ENCODE measurements at regions not wholly inside any gene's neighbourhood (a gene's known extent, or its start where the extent isn't known, plus 50 kb on each side); places are given as distances from the start of the nearest gene placed in this dataset.

DNA sequence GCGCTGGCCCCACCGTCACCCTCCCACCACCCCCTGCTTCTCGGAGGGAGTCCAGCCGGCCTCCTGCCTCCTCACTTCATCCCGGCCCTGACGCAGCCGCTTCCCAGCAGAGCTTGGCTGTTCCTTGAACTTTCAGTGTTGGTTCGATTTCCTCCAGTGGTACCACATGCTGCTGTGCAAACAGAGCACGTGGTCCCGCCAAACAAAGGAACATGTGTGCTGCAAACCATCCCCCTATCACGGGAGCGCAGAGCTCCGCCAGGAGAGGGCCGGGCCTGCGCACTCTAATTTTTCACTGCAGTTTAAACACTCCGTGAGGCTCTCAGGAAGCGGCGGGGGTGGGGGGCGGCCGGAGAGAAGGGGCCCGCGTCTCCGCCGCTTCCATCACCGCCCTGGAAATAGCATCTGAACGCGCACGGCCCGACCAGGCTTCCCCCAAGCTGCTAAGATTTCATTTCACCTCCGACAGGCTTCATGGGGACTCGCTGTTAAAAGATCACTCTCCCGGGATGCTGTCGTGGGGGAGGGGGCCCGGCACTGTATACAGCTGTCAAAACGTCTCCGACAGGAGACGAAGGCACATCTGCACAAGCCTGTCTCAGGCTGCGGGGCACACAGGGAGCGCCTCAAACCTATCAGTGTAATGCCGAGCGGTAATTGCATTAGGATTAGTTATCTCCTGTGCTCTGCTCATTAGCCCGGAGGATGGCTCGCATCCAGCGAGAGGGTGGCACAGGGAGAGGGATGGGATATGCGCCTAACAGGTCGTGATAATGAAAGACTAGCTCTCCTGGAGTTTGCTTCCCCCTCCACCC is 269.9 kb upstream of the SORL1-AS1 start:
- H3K27me3 ChIP-seq = no peaks in the 10 kb centered on the region
- H3K4me1 ChIP-seq (ENCODE audit: insufficient read depth) = peaks cover 16% of the 10 kb centered on the region
- peak; percentile 90 for DNase-seq (ENCODE audit: low spot score)
- peak overlapping the region; percentile 96 for H3K27ac ChIP-seq
- peak overlapping the region; percentile 38 for H2AFZ ChIP-seq
- peak overlapping the region; percentile 49 for H3K4me3 ChIP-seq
- TF ChIP-seq, protein P1, sequence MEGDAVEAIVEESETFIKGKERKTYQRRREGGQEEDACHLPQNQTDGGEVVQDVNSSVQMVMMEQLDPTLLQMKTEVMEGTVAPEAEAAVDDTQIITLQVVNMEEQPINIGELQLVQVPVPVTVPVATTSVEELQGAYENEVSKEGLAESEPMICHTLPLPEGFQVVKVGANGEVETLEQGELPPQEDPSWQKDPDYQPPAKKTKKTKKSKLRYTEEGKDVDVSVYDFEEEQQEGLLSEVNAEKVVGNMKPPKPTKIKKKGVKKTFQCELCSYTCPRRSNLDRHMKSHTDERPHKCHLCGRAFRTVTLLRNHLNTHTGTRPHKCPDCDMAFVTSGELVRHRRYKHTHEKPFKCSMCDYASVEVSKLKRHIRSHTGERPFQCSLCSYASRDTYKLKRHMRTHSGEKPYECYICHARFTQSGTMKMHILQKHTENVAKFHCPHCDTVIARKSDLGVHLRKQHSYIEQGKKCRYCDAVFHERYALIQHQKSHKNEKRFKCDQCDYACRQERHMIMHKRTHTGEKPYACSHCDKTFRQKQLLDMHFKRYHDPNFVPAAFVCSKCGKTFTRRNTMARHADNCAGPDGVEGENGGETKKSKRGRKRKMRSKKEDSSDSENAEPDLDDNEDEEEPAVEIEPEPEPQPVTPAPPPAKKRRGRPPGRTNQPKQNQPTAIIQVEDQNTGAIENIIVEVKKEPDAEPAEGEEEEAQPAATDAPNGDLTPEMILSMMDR (IDR thresholded peaks at IDR 0.05; ENCODE audit: poor library complexity) = no peak
- TF ChIP-seq EZH2 (IDR thresholded peaks at IDR 0.05; ENCODE audit: borderline replicate concordance) = no peak
- no peak for TF ChIP-seq EZH2phosphoT487 (IDR thresholded peaks at IDR 0.05; ENCODE audit: low read depth, severe bottlenecking, unreplicated experiment)
- 2% methylated on average over 46 of the region's 46 CpGs for WGBS (ENCODE audit: low lambda C conversion rate, missing lambda C conversion rate)
- H4K20me1 ChIP-seq (ENCODE audit: insufficient read depth, poor library complexity, severe bottlenecking) = no peaks in the 10 kb centered on the region
- H3K9me2 ChIP-seq (replicated peaks; ENCODE audit: insufficient read depth) = no peaks in the 10 kb centered on the region
- H3K79me2 ChIP-seq = no peaks in the 10 kb centered on the region
- no peaks in the 10 kb centered on the region for H3K9me3 ChIP-seq (ENCODE audit: low read depth)
- H3K36me3 ChIP-seq (replicated peaks; ENCODE audit: insufficient read depth, low read depth) = no peaks in the 10 kb centered on the region
- peak overlapping the region; percentile 83 for H3K4me2 ChIP-seq

DNA sequence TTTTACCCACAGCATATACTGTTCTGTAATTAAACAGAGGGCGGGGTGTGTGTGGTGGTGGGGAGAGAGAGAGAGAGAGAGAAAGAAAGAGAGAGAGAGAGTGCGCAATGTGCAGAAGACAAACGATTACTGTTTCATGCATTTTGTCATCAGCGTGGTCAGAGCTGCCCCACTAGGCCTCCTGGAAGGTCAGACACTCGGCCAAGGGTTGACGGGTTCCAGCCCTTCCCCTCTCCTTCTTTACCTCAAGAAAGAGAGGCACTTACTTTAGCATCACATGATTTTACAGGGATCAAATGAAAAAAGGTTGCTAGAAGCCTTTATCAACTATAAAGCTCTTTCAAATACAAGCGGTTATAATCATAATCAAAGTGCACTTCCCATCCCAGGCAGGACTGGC is 269.2 kb upstream of the SORL1-AS1 start:
- peak overlapping the region; percentile 96 for H3K27ac ChIP-seq
- H3K79me2 ChIP-seq = no peaks in the 10 kb centered on the region
- H3K9me3 ChIP-seq (ENCODE audit: low read depth) = no peaks in the 10 kb centered on the region
- no peaks in the 10 kb centered on the region for H3K27me3 ChIP-seq
- no peak for DNase-seq (ENCODE audit: low spot score)
- 56% methylated on average over 7 of the region's 7 CpGs for WGBS (ENCODE audit: low lambda C conversion rate, missing lambda C conversion rate)
- H3K4me1 ChIP-seq (ENCODE audit: insufficient read depth) = peaks cover 16% of the 10 kb centered on the region
- H3K4me3 ChIP-seq = peak overlapping the region; percentile 49
- H3K9me2 ChIP-seq (replicated peaks; ENCODE audit: insufficient read depth) = no peaks in the 10 kb centered on the region
- H3K36me3 ChIP-seq (replicated peaks; ENCODE audit: insufficient read depth, low read depth) = no peaks in the 10 kb centered on the region
- H2AFZ ChIP-seq = peak overlapping the region; percentile 38
- no peaks in the 10 kb centered on the region for H4K20me1 ChIP-seq (ENCODE audit: insufficient read depth, poor library complexity, severe bottlenecking)
- no peak for TF ChIP-seq EZH2phosphoT487 (IDR thresholded peaks at IDR 0.05; ENCODE audit: low read depth, severe bottlenecking, unreplicated experiment)
- TF ChIP-seq, protein P1 (IDR thresholded peaks at IDR 0.05; ENCODE audit: poor library complexity) = no peak
- TF ChIP-seq EZH2 (IDR thresholded peaks at IDR 0.05; ENCODE audit: borderline replicate concordance) = no peak
- H3K4me2 ChIP-seq = peak overlapping the region; percentile 83

DNA sequence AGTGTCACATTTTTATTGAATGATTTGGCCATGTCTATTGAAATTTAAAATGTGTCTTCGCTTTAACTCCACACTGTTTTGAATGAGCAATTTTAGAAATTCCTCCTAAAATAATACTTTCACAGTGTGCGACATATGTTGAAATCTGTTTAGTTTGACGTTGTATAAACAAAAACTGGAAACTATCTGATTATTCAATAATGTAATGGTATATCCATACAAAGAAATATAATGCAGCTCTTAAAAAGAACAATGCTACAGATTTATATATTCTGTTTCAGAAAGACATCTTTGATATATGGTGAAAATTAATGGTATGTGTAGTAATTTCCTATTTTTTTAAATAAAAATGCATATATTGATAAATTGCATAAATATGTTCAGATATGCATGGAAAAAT is 268.7 kb upstream of the SORL1-AS1 start:
- peak overlapping the region; percentile 96 for H3K27ac ChIP-seq
- peaks cover 16% of the 10 kb centered on the region for H3K4me1 ChIP-seq (ENCODE audit: insufficient read depth)
- H3K9me2 ChIP-seq (replicated peaks; ENCODE audit: insufficient read depth) = no peaks in the 10 kb centered on the region
- TF ChIP-seq, protein P1 (IDR thresholded peaks at IDR 0.05; ENCODE audit: poor library complexity) = no peak
- TF ChIP-seq EZH2 (IDR thresholded peaks at IDR 0.05; ENCODE audit: borderline replicate concordance) = no peak
- no peak for TF ChIP-seq EZH2phosphoT487 (IDR thresholded peaks at IDR 0.05; ENCODE audit: low read depth, severe bottlenecking, unreplicated experiment)
- H4K20me1 ChIP-seq (ENCODE audit: insufficient read depth, poor library complexity, severe bottlenecking) = no peaks in the 10 kb centered on the region
- H3K27me3 ChIP-seq = no peaks in the 10 kb centered on the region
- no peak overlapping the region for H2AFZ ChIP-seq
- no peaks in the 10 kb centered on the region for H3K36me3 ChIP-seq (replicated peaks; ENCODE audit: insufficient read depth, low read depth)
- H3K4me2 ChIP-seq = no peak overlapping the region
- no peaks in the 10 kb centered on the region for H3K9me3 ChIP-seq (ENCODE audit: low read depth)
- 96% methylated on average over 3 of the region's 3 CpGs for WGBS (ENCODE audit: low lambda C conversion rate, missing lambda C conversion rate)
- no peak for DNase-seq (ENCODE audit: low spot score)
- no peaks in the 10 kb centered on the region for H3K79me2 ChIP-seq
- no peak overlapping the region for H3K4me3 ChIP-seq

Data from hepatocyte (in vitro differentiated cells).